IPS-NIHi7 (cell line): ENCODE measurements at regions not wholly inside any gene's neighbourhood (a gene's known extent, or its start where the extent isn't known, plus 50 kb on each side); places are given as distances from the start of the nearest gene placed in this dataset.
"Not testable (repeated sequence)": the region's sequence is repeated elsewhere in the genome, so short reads cannot be mapped to it uniquely, and the experiment has no call there.

Experiments
- DNase-seq: peaks from one replicate; pipeline ENCODE4 v3.0.0; 2012; ENCODE audit warnings: mixed read lengths; ENCODE audit errors: extremely low spot score

- no peak for DNase-seq
These were observed 292.5 kb upstream of the FZD8 start for GRCh38 chr10:35934642-35934995.

GRCh38 chr10:35933940-35934641, 292.0 kb upstream of the FZD8 start:
- no peak for DNase-seq

- no peak for DNase-seq
These were observed 291.4 kb upstream of the FZD8 start for GRCh38 chr10:35933491-35933890.

GRCh38 chr10:35929962-35930361, 287.9 kb upstream of the FZD8 start:
- DNase-seq, result not testable (repeated sequence)

- no peak for DNase-seq
These were observed 286.7 kb upstream of the FZD8 start for GRCh38 chr10:35928748-35929147.

GRCh38 chr10:35927990-35928488, 285.9 kb upstream of the FZD8 start:
- no peak for DNase-seq

- DNase-seq, result no peak
These were observed 285.2 kb upstream of the FZD8 start for GRCh38 chr10:35927341-35927740.

- DNase-seq, result no peak
These were observed 284.8 kb upstream of the FZD8 start for GRCh38 chr10:35926846-35927245.

GRCh38 chr10:35925493-35925892, 283.4 kb upstream of the FZD8 start:
- no peak for DNase-seq

GRCh38 chr10:35924759-35925158, 282.7 kb upstream of the FZD8 start:
- DNase-seq, result no peak

- DNase-seq, result no peak
These were observed 280.9 kb upstream of the FZD8 start for GRCh38 chr10:35922876-35923600.

- DNase-seq, result no peak
These were observed 279.8 kb upstream of the FZD8 start for GRCh38 chr10:35921866-35922350.

- DNase-seq, result no peak
These were observed 274.7 kb upstream of the FZD8 start for GRCh38 chr10:35916791-35917190.

- DNase-seq, result no peak
These were observed 271.5 kb upstream of the FZD8 start for GRCh38 chr10:35913628-35914027.

- no peak for DNase-seq
These were observed 270.8 kb upstream of the FZD8 start for GRCh38 chr10:35912615-35913569.

- DNase-seq, result no peak
These were observed 269.9 kb upstream of the FZD8 start for GRCh38 chr10:35911954-35912353.

- DNase-seq, result no peak
These were observed 269.1 kb upstream of the FZD8 start for GRCh38 chr10:35911233-35911632.

GRCh38 chr10:35910234-35910633, 268.1 kb upstream of the FZD8 start:
- DNase-seq, result no peak

- no peak for DNase-seq
These were observed 267.1 kb upstream of the FZD8 start for GRCh38 chr10:35909121-35909720.

GRCh38 chr10:35908451-35908850, 266.4 kb upstream of the FZD8 start:
- no peak for DNase-seq

GRCh38 chr10:35907548-35907947, 265.5 kb upstream of the FZD8 start:
- no peak for DNase-seq

- no peak for DNase-seq
These were observed 264.1 kb upstream of the FZD8 start for GRCh38 chr10:35906155-35906554.
